NCI-H748 (cell line): ENCODE measurements at regions not wholly inside any gene's neighbourhood (a gene's known extent, or its start where the extent isn't known, plus 50 kb on each side); places are given as distances from the start of the nearest gene placed in this dataset.
"Not testable (repeated sequence)": the region's sequence is repeated elsewhere in the genome, so short reads cannot be mapped to it uniquely, and the experiment has no call there.

Experiments
- DNase-seq: peaks from one replicate; lab custom pipeline; 2025; ENCODE audit not compliant: unreplicated experiment; lab: John Stamatoyannopoulos, UW

DNA sequence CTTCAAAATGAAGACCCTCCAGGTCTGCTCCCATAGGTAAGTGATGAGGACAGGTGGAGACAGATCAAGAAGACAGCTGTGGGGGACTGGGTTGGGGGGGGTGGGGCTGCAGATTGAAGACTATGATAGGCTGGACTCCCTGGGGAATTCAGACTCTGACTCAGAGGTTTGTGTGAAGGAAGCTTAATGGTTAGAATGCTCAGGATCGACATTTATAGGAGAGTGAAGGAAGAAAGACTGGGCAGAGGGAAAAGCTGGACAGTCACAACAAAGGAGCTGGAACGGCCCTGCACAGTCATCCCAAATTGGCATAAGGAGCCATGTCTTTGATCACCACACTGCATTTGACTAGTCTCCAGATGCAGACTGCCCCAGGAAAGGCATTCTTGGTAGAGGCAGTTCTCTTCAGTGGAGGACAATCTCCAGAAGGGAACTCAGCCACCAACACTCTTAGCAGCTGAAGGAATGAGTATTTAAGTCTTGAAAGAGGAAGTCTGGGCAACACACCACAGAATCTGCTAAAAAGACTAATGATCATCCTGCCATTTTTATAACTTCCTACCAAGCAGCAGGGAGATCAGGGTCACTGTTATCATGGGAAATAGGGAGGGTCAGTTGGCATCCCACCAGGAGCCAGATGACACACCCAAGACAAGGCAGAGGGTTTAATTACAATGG lies 120.0 kb upstream of the ZC3H11B start:
- DNase-seq = no peak

DNA sequence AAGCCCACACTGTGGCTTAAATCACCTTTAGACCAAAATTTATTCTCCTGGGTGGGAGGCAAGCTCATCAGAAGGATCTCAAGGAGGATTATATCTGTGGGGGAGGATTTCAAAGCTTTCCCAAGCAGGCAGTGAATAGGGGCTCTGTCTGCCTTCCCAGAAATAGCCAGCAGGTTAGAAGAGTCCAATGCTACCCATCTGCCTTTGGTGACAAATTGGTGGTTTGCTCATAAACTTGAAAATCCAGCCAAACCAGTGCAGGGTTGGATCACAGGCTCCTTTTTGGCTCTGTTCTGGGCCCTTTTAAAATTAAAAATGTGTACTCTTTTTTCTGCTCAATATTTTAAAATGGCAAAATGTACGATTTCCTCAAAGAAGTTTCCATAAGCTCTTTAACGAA lies 118.9 kb upstream of the ZC3H11B start:
- DNase-seq = no peak

GRCh38 chr1:219726480-219727272 lies 113.8 kb upstream of the ZC3H11B start:
- no peak for DNase-seq

GRCh38 chr1:219724440-219724839 lies 111.5 kb upstream of the ZC3H11B start:
- DNase-seq = no peak

DNA sequence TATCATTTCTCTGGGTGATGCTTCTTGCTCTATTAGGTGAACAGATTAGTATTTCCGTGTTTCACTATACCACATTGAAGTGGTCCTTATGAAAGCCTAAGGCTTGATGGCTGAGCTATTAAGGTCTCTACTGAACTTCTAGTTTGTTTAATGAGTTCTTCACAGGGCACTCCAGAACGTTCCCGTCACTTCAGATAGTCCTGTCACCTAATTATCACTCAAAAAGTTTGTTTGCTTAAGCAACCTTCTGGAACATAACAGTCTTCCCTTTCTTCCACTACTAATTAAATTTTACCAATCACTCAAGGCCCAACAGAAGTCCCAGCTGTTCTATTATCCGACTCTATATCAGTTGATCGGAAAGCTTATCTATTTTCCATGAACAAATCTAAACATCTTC lies 104.6 kb upstream of the ZC3H11B start:
- DNase-seq = no peak

- no peak for DNase-seq
Measured at GRCh38 chr1:219716611-219717114, 103.8 kb upstream of the ZC3H11B start.

DNA sequence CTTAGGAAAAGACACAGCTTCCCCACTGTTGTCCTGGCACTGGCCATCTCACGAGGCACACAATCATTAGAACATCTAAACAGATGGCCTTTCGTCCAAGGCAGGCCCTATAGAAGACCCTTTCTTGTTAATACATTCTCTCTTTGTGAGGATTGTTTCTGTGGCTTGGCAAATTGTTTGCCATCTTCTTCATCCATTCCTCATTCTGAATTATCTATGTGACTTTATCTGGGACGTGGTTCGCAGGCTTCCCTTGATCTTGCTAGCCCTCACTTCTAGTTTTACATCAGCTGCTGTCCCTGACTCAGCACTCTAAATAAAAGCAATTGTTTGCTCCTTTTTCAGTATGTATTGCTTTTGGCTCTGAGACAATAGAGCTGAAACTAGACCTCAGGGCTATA lies 101.1 kb upstream of the ZC3H11B start:
- DNase-seq = no peak

DNA sequence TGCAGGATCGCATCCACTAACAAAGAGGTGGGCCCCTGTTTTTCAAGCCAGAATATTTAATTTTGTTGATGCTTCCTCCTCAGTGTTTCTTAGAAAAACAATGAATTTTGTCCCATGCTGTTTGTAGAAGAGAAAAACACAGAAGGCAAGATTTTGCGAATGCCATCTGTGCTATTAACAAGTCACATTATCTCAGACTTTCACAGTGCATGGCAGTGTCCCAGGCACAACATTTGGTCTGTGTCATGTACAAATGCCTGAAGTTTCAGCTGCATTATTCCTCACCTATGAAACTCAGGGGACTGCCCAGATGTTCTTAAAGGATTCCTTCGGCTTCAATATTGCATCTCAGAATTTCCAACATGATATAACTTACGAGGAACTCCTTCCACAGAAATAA lies 99.6 kb upstream of the ZC3H11B start:
- no peak for DNase-seq

DNA sequence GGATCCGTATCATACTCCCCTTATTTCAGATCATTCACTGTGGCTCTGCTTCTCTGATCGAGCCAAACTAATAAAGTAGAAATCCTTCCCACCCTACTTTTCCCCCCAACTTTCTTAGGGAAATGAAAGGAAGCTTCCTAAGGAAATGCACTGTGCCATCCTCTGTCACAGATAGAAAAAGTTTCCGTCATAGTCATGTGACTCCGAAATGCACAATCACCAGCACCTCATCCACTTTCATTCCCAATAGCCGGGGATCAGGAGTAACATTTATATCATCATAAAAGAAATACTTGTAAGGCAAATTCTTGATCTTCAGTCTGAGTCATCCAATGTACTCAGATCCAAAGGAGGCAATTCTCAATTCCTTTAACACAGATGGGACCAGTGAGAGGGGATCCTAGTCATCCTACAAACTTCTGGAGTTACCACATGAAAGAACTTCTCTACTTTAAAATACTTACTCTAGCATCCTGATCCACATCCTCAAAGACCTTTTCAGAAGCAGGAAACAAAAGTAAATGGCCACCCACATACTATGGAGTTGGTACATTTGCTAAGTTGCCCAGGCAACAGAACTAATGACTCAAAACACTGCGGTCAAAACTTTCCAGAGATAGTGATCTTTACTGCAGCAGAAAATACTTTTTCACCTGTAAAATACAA lies 97.8 kb upstream of the ZC3H11B start:
- DNase-seq = no peak

- DNase-seq = no peak
Measured at GRCh38 chr1:219708919-219709543, 96.1 kb upstream of the ZC3H11B start.

DNA sequence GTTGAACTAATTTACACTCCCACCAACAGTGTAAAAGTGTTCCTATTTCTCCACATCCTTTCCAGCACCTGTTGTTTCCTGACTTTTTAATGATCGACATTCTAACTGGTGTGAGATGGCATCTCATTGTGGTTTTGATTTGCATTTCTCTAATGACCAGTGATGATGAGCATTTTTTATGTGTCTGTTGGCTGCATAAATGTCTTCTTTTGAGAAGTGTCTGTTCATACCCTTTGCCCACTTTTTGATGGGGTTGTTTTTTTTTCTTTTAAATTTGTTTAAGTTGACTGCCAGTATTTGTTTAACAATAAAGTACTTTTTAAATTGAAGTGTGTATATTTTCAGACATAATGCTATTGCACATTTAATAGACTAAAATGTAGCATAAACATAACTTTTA lies 95.0 kb upstream of the ZC3H11B start:
- DNase-seq = not testable (repeated sequence)

- not testable (repeated sequence) for DNase-seq
Measured at GRCh38 chr1:219704331-219704730, 91.4 kb upstream of the ZC3H11B start.

DNA sequence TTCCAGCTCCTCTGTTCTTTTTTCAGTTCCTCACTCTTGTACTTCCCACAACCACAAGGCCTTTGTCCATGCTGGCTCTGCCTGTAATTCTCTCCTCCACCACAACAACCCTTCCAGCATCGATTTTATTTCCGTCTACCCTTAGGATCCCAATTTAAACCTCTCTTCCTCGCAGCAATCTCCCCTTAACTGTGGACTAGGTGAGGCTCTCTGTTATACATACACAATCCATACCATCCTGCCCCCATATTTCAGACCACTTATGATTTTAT lies 90.4 kb upstream of the ZC3H11B start:
- no peak for DNase-seq

DNA sequence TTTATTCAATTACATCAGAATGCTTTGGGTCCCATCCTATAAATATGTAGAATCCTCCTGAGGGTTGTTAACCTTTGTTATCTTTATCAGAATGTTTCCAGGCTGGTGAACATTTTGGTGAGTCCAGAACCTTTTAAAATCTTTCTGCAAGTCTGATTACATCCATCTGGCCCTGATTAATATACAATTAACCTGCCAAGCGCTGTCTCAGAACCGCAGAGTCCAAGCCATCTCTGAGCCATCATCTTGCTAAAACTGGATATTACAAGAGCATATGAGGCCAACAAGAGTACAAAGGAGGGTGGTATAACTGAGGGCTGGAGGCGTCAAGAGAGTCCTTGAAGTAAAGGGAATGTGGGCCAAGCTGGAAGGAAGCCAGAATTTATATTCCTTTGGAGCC lies 88.6 kb upstream of the ZC3H11B start:
- DNase-seq = no peak

GRCh38 chr1:219699870-219700269 lies 87.0 kb upstream of the ZC3H11B start:
- no peak for DNase-seq

DNA sequence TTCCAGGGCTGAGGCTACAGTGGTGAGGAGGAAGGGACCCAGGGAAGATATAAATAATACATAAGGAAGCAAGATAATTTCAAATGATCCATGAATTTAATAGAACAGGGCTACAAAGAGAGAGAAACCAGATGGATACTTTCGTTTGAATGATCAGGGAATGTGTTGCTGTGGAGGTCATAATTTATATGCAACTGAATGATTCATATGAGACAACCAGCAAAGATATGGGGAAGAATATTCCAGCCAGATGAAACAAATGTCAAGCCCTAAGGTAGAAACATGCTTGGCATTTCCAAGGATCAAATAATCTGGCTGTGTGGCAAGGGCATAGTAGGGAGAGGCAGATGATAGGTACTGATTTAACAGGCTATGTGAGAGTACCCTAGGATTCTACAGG lies 84.8 kb upstream of the ZC3H11B start:
- no peak for DNase-seq

DNA sequence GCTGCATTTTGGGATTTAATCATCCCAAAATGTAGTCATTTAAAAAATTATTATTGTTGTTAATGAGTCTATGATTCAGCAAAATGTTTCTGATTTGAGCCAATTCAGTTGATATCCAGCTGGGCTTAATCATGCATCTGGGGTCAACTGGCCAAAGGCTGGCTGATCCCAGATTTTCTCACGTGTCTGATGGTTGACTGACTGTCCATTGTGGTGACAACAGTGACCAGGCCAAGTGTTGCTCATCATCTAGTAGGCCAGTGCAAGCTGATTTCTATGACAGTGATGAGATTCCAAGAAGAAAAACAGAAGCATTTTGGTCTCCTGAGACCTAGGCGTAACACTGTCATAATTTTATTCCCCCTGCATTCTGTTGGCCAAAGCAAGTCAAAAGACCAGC lies 80.1 kb upstream of the ZC3H11B start:
- DNase-seq = no peak

GRCh38 chr1:219689774-219690173 lies 76.9 kb upstream of the ZC3H11B start:
- DNase-seq = no peak

GRCh38 chr1:219687779-219688178 lies 74.9 kb upstream of the ZC3H11B start:
- no peak for DNase-seq

DNA sequence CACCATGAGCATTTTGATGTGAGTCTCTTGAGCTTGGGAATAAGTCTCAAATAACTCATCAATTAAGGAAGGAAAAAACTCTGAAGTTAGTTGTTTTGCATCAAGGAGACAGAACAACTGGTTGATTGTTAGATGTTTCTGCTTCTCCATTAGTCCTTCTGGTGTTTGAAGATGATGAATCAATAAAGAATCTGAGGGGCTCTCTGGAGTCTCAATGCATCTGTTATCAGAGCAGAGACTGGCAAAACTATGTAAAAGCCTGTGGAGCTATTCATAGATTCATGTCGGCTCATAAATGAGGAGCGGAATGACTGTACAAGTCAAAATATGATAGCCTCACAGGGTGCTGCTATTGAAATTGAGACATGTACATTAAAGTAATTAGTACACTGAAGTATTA lies 73.3 kb upstream of the ZC3H11B start:
- no peak for DNase-seq

- no peak for DNase-seq
Measured at GRCh38 chr1:219682788-219683187, 69.9 kb upstream of the ZC3H11B start.

- no peak for DNase-seq
Measured at GRCh38 chr1:219681876-219682275, 69.0 kb upstream of the ZC3H11B start.
